Osteoblast (primary cell): ENCODE measurements at regions not wholly inside any gene's neighbourhood (a gene's known extent, or its start where the extent isn't known, plus 50 kb on each side); places are given as distances from the start of the nearest gene placed in this dataset.

ENCODE experiments used
- DNase-seq: peaks from one replicate; pipeline ENCODE4 v3.0.0; 2011; ENCODE audit warnings: low spot score, mixed read lengths; ENCODE audit not compliant: insufficient read length; ENCODE audit errors: missing footprints
- H2AFZ ChIP-seq: 2 replicates; pipeline ENCODE4 v1.6.0; 2011; ENCODE audit warnings: mild to moderate bottlenecking, low read length
- H3K27ac ChIP-seq: 2 replicates; pipeline ENCODE4 v1.5.1; 2011; ENCODE audit warnings: mild to moderate bottlenecking, low read depth, low read length, moderate library complexity
- H3K27me3 ChIP-seq: 2 replicates; pipeline ENCODE4 v1.6.0; 2012; ENCODE audit warnings: mild to moderate bottlenecking, control low read depth, inconsistent platforms, low read length, moderate library complexity; ENCODE audit not compliant: insufficient read depth
- H3K36me3 ChIP-seq: 2 replicates; pipeline ENCODE4 v1.5.1; 2011; ENCODE audit warnings: mild to moderate bottlenecking, low read length, control low read depth, moderate library complexity; ENCODE audit not compliant: insufficient read depth
- H3K4me1 ChIP-seq: 2 replicates; pipeline ENCODE4 v1.5.1; 2011; ENCODE audit warnings: mild to moderate bottlenecking, low read length, control low read depth, moderate library complexity; ENCODE audit not compliant: insufficient read depth
- H3K4me2 ChIP-seq: 2 replicates; pipeline ENCODE4 v1.6.0; 2011; ENCODE audit warnings: mild to moderate bottlenecking, low read length; ENCODE audit not compliant: insufficient read depth
- H3K4me3 ChIP-seq: fragments of 200-600 bp; sonication (generic); 3 replicates; pipeline ENCODE4 v1.5.1; 2012; ENCODE audit warnings: mild to moderate bottlenecking, low read length, inconsistent platforms; ENCODE audit not compliant: insufficient read depth
- H3K79me2 ChIP-seq: 2 replicates; pipeline ENCODE4 v1.6.0; 2012; ENCODE audit warnings: mild to moderate bottlenecking, low read length, control low read depth, inconsistent platforms; ENCODE audit not compliant: insufficient read depth
- H3K9me3 ChIP-seq: 2 replicates; pipeline ENCODE4 v1.5.1; 2011; ENCODE audit warnings: low read depth, low read length, control low read depth
- H4K20me1 ChIP-seq: 2 replicates; pipeline ENCODE4 v1.6.0; 2012; ENCODE audit warnings: mild to moderate bottlenecking, low read length, control low read depth; ENCODE audit not compliant: insufficient read depth
- CTCF ChIP-seq: IDR thresholded peaks from 2 replicates; pipeline ENCODE4 v1.5.1; 2011; ENCODE audit warnings: mild to moderate bottlenecking, low read depth, low read length, moderate library complexity; ENCODE audit errors: extremely low read depth

GRCh38 chr15:58380280-58380945, 51.4 kb upstream of the LIPC start:
- no peak overlapping the region for H3K4me2 ChIP-seq
- H3K36me3 ChIP-seq = no peaks in the 10 kb centered on the region
- no peak for DNase-seq
- no peak overlapping the region for H2AFZ ChIP-seq
- H3K4me3 ChIP-seq = no peak overlapping the region
- peaks cover 4% of the 10 kb centered on the region for H3K4me1 ChIP-seq
- no peaks in the 10 kb centered on the region for H3K79me2 ChIP-seq
- H4K20me1 ChIP-seq = no peaks in the 10 kb centered on the region
- no peaks in the 10 kb centered on the region for H3K27me3 ChIP-seq
- no peak overlapping the region for H3K27ac ChIP-seq
- H3K9me3 ChIP-seq = no peaks in the 10 kb centered on the region
- no peak for TF ChIP-seq CTCF

DNA sequence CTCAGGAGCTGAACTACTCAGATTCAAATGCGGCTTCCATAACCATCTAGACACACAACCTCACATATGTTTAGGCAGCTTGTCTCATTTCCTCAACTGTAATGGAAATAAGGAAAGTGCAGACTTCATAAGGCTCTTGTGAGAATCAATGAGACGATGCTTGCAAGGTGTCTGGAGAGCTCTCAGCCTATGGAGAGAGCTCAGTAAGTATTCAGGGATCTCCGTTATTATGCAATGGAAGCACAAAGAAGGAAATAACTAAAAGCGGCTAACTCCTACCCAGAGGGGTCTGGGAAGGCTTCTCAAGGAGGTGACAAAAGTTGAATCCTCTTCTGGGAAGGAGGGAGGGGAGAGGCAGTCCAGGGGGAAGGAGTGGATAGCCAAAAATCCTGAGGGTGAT, 50.1 kb upstream of the LIPC start:
- H3K9me3 ChIP-seq = no peaks in the 10 kb centered on the region
- DNase-seq = no peak
- peaks cover 6% of the 10 kb centered on the region for H3K4me1 ChIP-seq
- no peaks in the 10 kb centered on the region for H4K20me1 ChIP-seq
- no peak overlapping the region for H3K4me3 ChIP-seq
- no peaks in the 10 kb centered on the region for H3K36me3 ChIP-seq
- no peaks in the 10 kb centered on the region for H3K27me3 ChIP-seq
- no peak overlapping the region for H3K27ac ChIP-seq
- H2AFZ ChIP-seq = no peak overlapping the region
- TF ChIP-seq CTCF = no peak
- no peak overlapping the region for H3K4me2 ChIP-seq
- H3K79me2 ChIP-seq = no peaks in the 10 kb centered on the region
